ENCODE measurements at regions not wholly inside any gene's neighbourhood (a gene's known extent, or its start where the extent isn't known, plus 50 kb on each side); places are given as distances from the start of the nearest gene placed in this dataset.

DNA sequence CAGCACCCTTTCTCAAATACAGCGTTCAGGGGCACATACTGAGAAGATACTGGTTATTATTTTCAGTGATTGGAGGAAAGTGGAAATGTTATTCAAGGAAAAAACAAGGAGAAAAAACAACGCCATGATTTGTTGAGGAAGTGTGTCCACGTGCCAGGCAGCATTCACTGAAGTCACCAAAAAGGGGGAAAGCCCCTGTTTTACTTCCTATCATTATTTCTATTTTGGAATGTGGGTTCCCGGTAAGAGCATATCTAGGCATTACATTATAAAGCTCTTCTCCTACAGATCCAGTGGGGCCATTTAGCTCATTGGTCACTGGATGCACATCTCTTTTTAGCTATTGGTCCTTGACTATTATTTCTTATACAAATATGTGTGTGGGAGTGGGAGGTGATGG is 518.7 kb downstream of the TXNL1 start:
- H3K4ac ChIP-seq (ENCODE audit: low read depth, low read length) = no peak overlapping the region
- dilution Hi-C loops (cut with HindIII; ENCODE audit: low sequenced_read_pairs, unreplicated experiment) = no loop called here
- no peak overlapping the region for H2AK9ac ChIP-seq (replicated peaks; ENCODE audit: low read depth, low read length, poor library complexity)
- ATAC-seq (ENCODE audit: low read depth) = no peak
- intact Hi-C loops (cut with micrococcal nuclease) = no loop called here
- no peak overlapping the region for H4K5ac ChIP-seq (ENCODE audit: low read depth, low read length)
- no peak overlapping the region for H3K14ac ChIP-seq (replicated peaks; ENCODE audit: low read depth, low read length)
- H3K56ac ChIP-seq (ENCODE audit: extremely low read depth, insufficient read depth, low read length) = no peak overlapping the region
- H2AFZ ChIP-seq (replicated peaks; ENCODE audit: low read length, poor library complexity) = no peak overlapping the region
- no peak overlapping the region for H2BK120ac ChIP-seq (ENCODE audit: low read depth, low read length)
- peaks cover 2% of the 10 kb centered on the region for H3K9me1 ChIP-seq (ENCODE audit: insufficient read depth, low read length)
- no peak for TF ChIP-seq RFX5 (IDR thresholded peaks at IDR 0.05; ENCODE audit: low read depth, low read length)
- TF ChIP-seq, protein P1, sequence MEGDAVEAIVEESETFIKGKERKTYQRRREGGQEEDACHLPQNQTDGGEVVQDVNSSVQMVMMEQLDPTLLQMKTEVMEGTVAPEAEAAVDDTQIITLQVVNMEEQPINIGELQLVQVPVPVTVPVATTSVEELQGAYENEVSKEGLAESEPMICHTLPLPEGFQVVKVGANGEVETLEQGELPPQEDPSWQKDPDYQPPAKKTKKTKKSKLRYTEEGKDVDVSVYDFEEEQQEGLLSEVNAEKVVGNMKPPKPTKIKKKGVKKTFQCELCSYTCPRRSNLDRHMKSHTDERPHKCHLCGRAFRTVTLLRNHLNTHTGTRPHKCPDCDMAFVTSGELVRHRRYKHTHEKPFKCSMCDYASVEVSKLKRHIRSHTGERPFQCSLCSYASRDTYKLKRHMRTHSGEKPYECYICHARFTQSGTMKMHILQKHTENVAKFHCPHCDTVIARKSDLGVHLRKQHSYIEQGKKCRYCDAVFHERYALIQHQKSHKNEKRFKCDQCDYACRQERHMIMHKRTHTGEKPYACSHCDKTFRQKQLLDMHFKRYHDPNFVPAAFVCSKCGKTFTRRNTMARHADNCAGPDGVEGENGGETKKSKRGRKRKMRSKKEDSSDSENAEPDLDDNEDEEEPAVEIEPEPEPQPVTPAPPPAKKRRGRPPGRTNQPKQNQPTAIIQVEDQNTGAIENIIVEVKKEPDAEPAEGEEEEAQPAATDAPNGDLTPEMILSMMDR (conservative IDR thresholded peaks at IDR 0.05; ENCODE audit: low read depth, low read length) = no peak
- no peaks in the 10 kb centered on the region for H3K27me3 ChIP-seq (ENCODE audit: control insufficient read depth, insufficient read depth, low read length)
- no peak overlapping the region for H3K9ac ChIP-seq (ENCODE audit: low read depth, low read length)
- no peak overlapping the region for H3K23ac ChIP-seq (ENCODE audit: low read depth, low read length)
- WGBS, 2 experiments (ENCODE audit: extremely low coverage in 2 of 2, insufficient read length in 1 of 2) = no CpG with 5 or more reads among the region's 4 CpGs
- POLR2A ChIA-PET (ENCODE audit: unreplicated experiment) = interaction anchor here (0.5 kb wide), 1 partner anchor 29 kb away, joined by 4 read pairs; no protein-coding TSS in a partner anchor
- no peak overlapping the region for H2BK20ac ChIP-seq (ENCODE audit: low read depth, low read length)
- H4K8ac ChIP-seq (ENCODE audit: low read depth in 2 of 2, low read length in 2 of 2) = no peak overlapping the region
- H3K27ac ChIP-seq (ENCODE audit: insufficient read depth, low read length) = no peak overlapping the region
- no peak overlapping the region for H4K91ac ChIP-seq (ENCODE audit: insufficient read depth, low read depth, low read length)
- no peak overlapping the region for H2AK5ac ChIP-seq (ENCODE audit: low read depth, low read length)
- no peaks in the 10 kb centered on the region for H3K79me1 ChIP-seq (ENCODE audit: low read depth in 1 of 2, low read length in 2 of 2)
- H3K18ac ChIP-seq (ENCODE audit: low read depth, low read length) = no peak overlapping the region
- H3K4me1 ChIP-seq (ENCODE audit: control insufficient read depth, insufficient read depth, low read length) = peaks cover 5% of the 10 kb centered on the region
- H3K4me3 ChIP-seq (ENCODE audit: insufficient read depth, low read depth, low read length) = no peak overlapping the region
- BruUV-seq (replicated peaks) = no TSS peak
- in situ Hi-C loops (cut with MboI; ENCODE audit: low sequenced_read_pairs) = no loop called here
- no peak overlapping the region for H2BK5ac ChIP-seq (ENCODE audit: low read depth, low read length, poor library complexity, severe bottlenecking)
- no peak for DNase-seq
- no peaks in the 10 kb centered on the region for H3K9me3 ChIP-seq (ENCODE audit: control insufficient read depth, insufficient read depth, low read length)
- no peak overlapping the region for H3K4me2 ChIP-seq (ENCODE audit: low read depth, low read length)
- no peaks in the 10 kb centered on the region for H4K20me1 ChIP-seq (ENCODE audit: insufficient read depth, low read length)
- H3K36me3 ChIP-seq (ENCODE audit: control insufficient read depth, insufficient read depth, low read length) = no peaks in the 10 kb centered on the region
- H2BK15ac ChIP-seq (ENCODE audit: low read depth, low read length) = no peak overlapping the region
- CTCF ChIA-PET = no interaction called here

Measured in IMR-90 (cell line).